NB4 (cell line): ENCODE measurements at regions not wholly inside any gene's neighbourhood (a gene's known extent, or its start where the extent isn't known, plus 50 kb on each side); places are given as distances from the start of the nearest gene placed in this dataset.

Experiments used
- DNase-seq: peaks from one replicate; pipeline ENCODE4 v3.0.0; 2010; ENCODE audit warnings: low read depth
- H3K4me3 ChIP-seq: one replicate; pipeline ENCODE4 v1.5.1; 2011; ENCODE audit warnings: mild to moderate bottlenecking, low read depth, low read length, moderate library complexity
- CTCF ChIP-seq: IDR thresholded peaks from one replicate; pipeline ENCODE4 v1.5.1; 2012; ENCODE audit warnings: low read depth, low read length
- MAX ChIP-seq: IDR thresholded peaks from 2 replicates; pipeline ENCODE4 v1.6.1; 2011; ENCODE audit warnings: low read depth, low read length
- MYC ChIP-seq: IDR thresholded peaks from 2 replicates; pipeline ENCODE4 v1.6.1; 2011; ENCODE audit warnings: low read depth, low read length
- POLR2A ChIP-seq: IDR thresholded peaks from 2 replicates; pipeline ENCODE4 v1.6.1; 2011; ENCODE audit warnings: mild to moderate bottlenecking; ENCODE audit not compliant: insufficient read length; ENCODE audit errors: extremely low read depth

GRCh38 chr2:225207471-225207870 is 165.2 kb upstream of the DOCK10 start:
- DNase-seq = no peak
- no peak for TF ChIP-seq MAX
- no peak for TF ChIP-seq MYC
- no peak for TF ChIP-seq CTCF
- no peak for TF ChIP-seq POLR2A
- no peak overlapping the region for H3K4me3 ChIP-seq

GRCh38 chr2:225207043-225207442 is 164.8 kb upstream of the DOCK10 start:
- DNase-seq = no peak
- H3K4me3 ChIP-seq = no peak overlapping the region
- TF ChIP-seq CTCF (no peak), POLR2A (no peak), MAX (no peak), MYC (no peak)

GRCh38 chr2:225196579-225196978 is 154.3 kb upstream of the DOCK10 start:
- H3K4me3 ChIP-seq = no peak overlapping the region
- TF ChIP-seq MAX = no peak
- TF ChIP-seq CTCF = no peak
- TF ChIP-seq MYC = no peak
- no peak for TF ChIP-seq POLR2A
- no peak for DNase-seq

- no peak for DNase-seq
- TF ChIP-seq CTCF (no peak), MYC (no peak), POLR2A (no peak), MAX (no peak)
Observed at GRCh38 chr2:225192869-225193268, 150.6 kb upstream of the DOCK10 start.

GRCh38 chr2:225190987-225191386 is 148.7 kb upstream of the DOCK10 start:
- H3K4me3 ChIP-seq = no peak overlapping the region
- TF ChIP-seq POLR2A (no peak), MYC (no peak), MAX (no peak), CTCF (no peak)
- no peak for DNase-seq

More at GRCh38 chr2:225192869-225193268, 150.6 kb upstream of the DOCK10 start:
- no peak overlapping the region for H3K4me3 ChIP-seq

GRCh38 chr2:225184948-225185347 is 142.7 kb upstream of the DOCK10 start:
- no peak for DNase-seq
- H3K4me3 ChIP-seq = no peak overlapping the region
- TF ChIP-seq POLR2A (no peak), CTCF (no peak), MAX (no peak), MYC (no peak)
